CD4-positive, alpha-beta T cell (primary cell): ENCODE measurements at regions not wholly inside any gene's neighbourhood (a gene's known extent, or its start where the extent isn't known, plus 50 kb on each side); places are given as distances from the start of the nearest gene placed in this dataset.

Source experiments
- ATAC-seq: fragments of 200-7000 bp; cut with Tn5 transposase; one replicate; pipeline ENCODE4 v1.10.0; 2022; ENCODE audit warnings: mild to moderate bottlenecking; ENCODE audit not compliant: poor library complexity
- CTCF ChIA-PET: fragments of 350-600 bp; sonication (Branson Sonifier 250); formaldehyde crosslinking; loops from one replicate; lab custom pipeline; 2021; ENCODE audit warnings: antibody characterized with exemption, inconsistent platforms; lab: Charles Lee
- POLR2A ChIA-PET: fragments of 350-600 bp; sonication (Branson Sonifier 250); formaldehyde crosslinking; loops from one replicate; lab custom pipeline; 2021; ENCODE audit warnings: antibody characterized with exemption, inconsistent platforms; lab: Charles Lee
- DNase-seq, 14 experiments: peaks; one replicate each; pipeline ENCODE4 v3.0.0-alpha.2; 2013 to 2020; ENCODE audit warnings: mixed read lengths in 2 of 14
- H3K27ac ChIP-seq, 2 donors: one replicate each; pipeline versions ENCODE4 v1.5.1 to v1.7.0; 2013; ENCODE audit warnings: low read length in 2 of 2, low read depth in 1 of 2, mild to moderate bottlenecking in 1 of 2
- H3K27me3 ChIP-seq, 2 experiments: 1 replicate in 1 of 2; 2 replicates in 1 of 2; pipeline versions ENCODE4 v1.6.1 to v1.7.0; 2013; ENCODE audit warnings: low read length in 2 of 2, control low read depth in 1 of 2, mild to moderate bottlenecking in 1 of 2, moderate library complexity in 1 of 2; ENCODE audit not compliant: insufficient read depth in 2 of 2, control insufficient read depth in 1 of 2
- H3K36me3 ChIP-seq: one replicate; pipeline ENCODE4 v1.6.1; 2013; ENCODE audit warnings: low read length, control low read depth; ENCODE audit not compliant: insufficient read depth
- H3K4me1 ChIP-seq: one replicate; pipeline ENCODE4 v1.6.1; 2013; ENCODE audit warnings: low read length, control low read depth; ENCODE audit not compliant: insufficient read depth
- H3K4me3 ChIP-seq: one replicate; pipeline ENCODE4 v1.5.1; 2013; ENCODE audit warnings: mild to moderate bottlenecking, low read length, moderate library complexity
- H3K9me3 ChIP-seq, 2 experiments: 1 replicate in 1 of 2; 2 replicates in 1 of 2; pipeline versions ENCODE4 v1.6.1 to v1.7.0; 2013; ENCODE audit warnings: low read length in 2 of 2, mild to moderate bottlenecking in 2 of 2, control low read depth in 1 of 2, moderate library complexity in 1 of 2; ENCODE audit not compliant: control insufficient read depth in 1 of 2, insufficient read depth in 1 of 2
- H3K27ac Mint-ChIP-seq: one replicate; pipeline ENCODE4 v1.8.0; 2020; ENCODE audit warnings: mixed read lengths
- H3K27me3 Mint-ChIP-seq: one replicate; pipeline ENCODE4 v1.8.0; 2021; ENCODE audit warnings: mixed read lengths
- H3K36me3 Mint-ChIP-seq: one replicate; pipeline ENCODE4 v1.8.0; 2021; ENCODE audit warnings: low read depth, mixed read lengths
- H3K4me1 Mint-ChIP-seq: one replicate; pipeline ENCODE4 v1.8.0; 2021; ENCODE audit warnings: low read depth, mixed read lengths
- H3K4me3 Mint-ChIP-seq: one replicate; pipeline ENCODE4 v1.8.0; 2020; ENCODE audit warnings: mild to moderate bottlenecking, mixed read lengths
- H3K9me3 Mint-ChIP-seq: one replicate; pipeline ENCODE4 v1.8.0; 2020; ENCODE audit warnings: mixed read lengths
- intact Hi-C, 2 experiments: fragments of 100-400 bp; cut with DNase I in 1 of 2; cut with micrococcal nuclease in 1 of 2; formaldehyde crosslinking; loops; one replicate each; pipeline versions ENCODE4 v1.15.1 to v1.9.0; 2023 to 2025; cut with DNase I, micrococcal nuclease
- TF ChIP-seq, protein P1 (sequence below): fragments of 200-600 bp; IDR thresholded peaks from one replicate; pipeline ENCODE4 v1.8.0; 2022; ENCODE audit warnings: antibody characterized with exemption, mild to moderate bottlenecking

DNA sequence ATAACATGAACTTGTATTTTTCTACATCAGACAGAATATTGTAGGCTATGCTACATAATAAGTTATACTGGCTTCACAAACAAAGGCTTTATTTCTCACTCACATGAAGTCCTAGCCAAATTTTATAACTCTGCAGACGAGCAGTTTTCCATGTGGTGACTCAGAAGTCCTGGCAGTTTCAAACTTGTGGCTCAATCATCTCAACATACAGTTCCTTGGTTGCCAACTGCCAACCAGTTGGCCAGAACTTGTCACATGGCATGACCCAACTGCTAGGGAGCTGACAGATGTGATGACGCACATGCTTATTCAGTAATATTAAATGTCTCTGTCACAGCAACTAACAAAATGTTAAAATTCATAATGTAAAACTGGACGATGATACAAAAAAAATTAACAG lies 63.8 kb upstream of the ZC3H15 start:
- DNase-seq, result no peak
- intact Hi-C loops, result no loop called here
- H3K9me3 Mint-ChIP-seq, result no peaks in the 10 kb centered on the region
- peaks cover 15% of the 10 kb centered on the region for H3K36me3 Mint-ChIP-seq
- H3K4me1 ChIP-seq, result no peaks in the 10 kb centered on the region
- H3K27ac ChIP-seq, result no peak overlapping the region
- ChIA-PET POLR2A (no interaction called here), CTCF (no interaction called here)
- TF ChIP-seq, protein P1, sequence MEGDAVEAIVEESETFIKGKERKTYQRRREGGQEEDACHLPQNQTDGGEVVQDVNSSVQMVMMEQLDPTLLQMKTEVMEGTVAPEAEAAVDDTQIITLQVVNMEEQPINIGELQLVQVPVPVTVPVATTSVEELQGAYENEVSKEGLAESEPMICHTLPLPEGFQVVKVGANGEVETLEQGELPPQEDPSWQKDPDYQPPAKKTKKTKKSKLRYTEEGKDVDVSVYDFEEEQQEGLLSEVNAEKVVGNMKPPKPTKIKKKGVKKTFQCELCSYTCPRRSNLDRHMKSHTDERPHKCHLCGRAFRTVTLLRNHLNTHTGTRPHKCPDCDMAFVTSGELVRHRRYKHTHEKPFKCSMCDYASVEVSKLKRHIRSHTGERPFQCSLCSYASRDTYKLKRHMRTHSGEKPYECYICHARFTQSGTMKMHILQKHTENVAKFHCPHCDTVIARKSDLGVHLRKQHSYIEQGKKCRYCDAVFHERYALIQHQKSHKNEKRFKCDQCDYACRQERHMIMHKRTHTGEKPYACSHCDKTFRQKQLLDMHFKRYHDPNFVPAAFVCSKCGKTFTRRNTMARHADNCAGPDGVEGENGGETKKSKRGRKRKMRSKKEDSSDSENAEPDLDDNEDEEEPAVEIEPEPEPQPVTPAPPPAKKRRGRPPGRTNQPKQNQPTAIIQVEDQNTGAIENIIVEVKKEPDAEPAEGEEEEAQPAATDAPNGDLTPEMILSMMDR, result no peak
- H3K27me3 ChIP-seq, result no peaks in the 10 kb centered on the region
- no peak overlapping the region for H3K4me3 Mint-ChIP-seq
- H3K4me1 Mint-ChIP-seq, result peaks cover 21% of the 10 kb centered on the region
- H3K4me3 ChIP-seq, result no peak overlapping the region
- ATAC-seq, result no peak
- H3K27ac Mint-ChIP-seq, result no peak overlapping the region
- no peaks in the 10 kb centered on the region for H3K9me3 ChIP-seq
- no peaks in the 10 kb centered on the region for H3K36me3 ChIP-seq
- no peaks in the 10 kb centered on the region for H3K27me3 Mint-ChIP-seq

DNA sequence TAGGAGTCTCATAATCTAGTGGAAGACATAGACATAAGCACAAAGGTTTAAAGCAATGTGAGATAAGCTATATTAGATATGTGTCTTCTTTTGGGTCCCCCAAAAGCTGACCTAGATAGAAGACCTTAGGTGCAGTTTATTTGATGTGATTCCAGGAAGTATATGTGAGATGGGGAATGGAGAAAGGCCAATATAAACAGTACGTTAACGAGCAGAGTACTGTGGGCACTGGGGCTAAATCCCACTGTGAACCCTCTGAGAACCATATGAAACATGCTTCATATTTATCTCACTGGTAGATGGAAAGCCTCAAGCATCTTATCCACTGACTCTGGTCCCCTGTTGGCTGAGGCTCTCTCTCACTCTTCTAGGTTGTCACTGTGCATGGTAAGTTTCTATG lies 62.6 kb upstream of the ZC3H15 start:
- no peaks in the 10 kb centered on the region for H3K9me3 Mint-ChIP-seq
- CTCF ChIA-PET, result no interaction called here
- ATAC-seq (no peak), DNase-seq (no peak)
- no peak overlapping the region for H3K4me3 ChIP-seq
- no peaks in the 10 kb centered on the region for H3K27me3 ChIP-seq
- peaks cover 4% of the 10 kb centered on the region for H3K36me3 Mint-ChIP-seq
- no peak overlapping the region for H3K4me3 Mint-ChIP-seq
- H3K9me3 ChIP-seq, result no peaks in the 10 kb centered on the region
- no peak overlapping the region for H3K27ac ChIP-seq
- intact Hi-C loops, result no loop called here
- POLR2A ChIA-PET, result no interaction called here
- TF ChIP-seq, protein P1, result no peak
- H3K27me3 Mint-ChIP-seq, result no peaks in the 10 kb centered on the region
- no peak overlapping the region for H3K27ac Mint-ChIP-seq
- H3K36me3 ChIP-seq, result no peaks in the 10 kb centered on the region
- H3K4me1 Mint-ChIP-seq, result peaks cover 27% of the 10 kb centered on the region
- no peaks in the 10 kb centered on the region for H3K4me1 ChIP-seq

DNA sequence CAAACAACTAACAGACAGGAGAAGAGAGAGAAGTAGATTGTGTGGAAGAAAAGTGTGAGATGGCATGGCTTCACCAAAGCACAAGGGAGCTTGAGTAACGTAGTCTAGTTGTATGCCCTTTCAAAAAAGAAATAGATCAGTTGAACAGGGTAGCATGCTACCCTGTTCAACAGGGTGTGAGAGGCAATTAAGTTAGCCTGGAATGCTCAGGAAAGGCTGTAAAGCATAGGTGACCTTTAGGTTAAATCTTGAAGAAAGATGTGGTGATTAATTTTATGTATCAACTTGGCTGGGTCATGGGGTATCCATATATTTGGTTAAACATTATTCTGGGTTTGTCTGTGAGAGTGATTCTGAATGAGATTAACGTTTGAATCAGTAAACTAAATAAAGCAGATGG lies 61.8 kb upstream of the ZC3H15 start:
- H3K9me3 ChIP-seq, result no peaks in the 10 kb centered on the region
- no peaks in the 10 kb centered on the region for H3K27me3 ChIP-seq
- no peaks in the 10 kb centered on the region for H3K4me1 ChIP-seq
- Mint-ChIP-seq H3K36me3 (no peaks in the 10 kb centered on the region), H3K27me3 (no peaks in the 10 kb centered on the region), H3K9me3 (no peaks in the 10 kb centered on the region), H3K4me3 (no peak overlapping the region), H3K4me1 (peaks cover 27% of the 10 kb centered on the region), H3K27ac (no peak overlapping the region)
- no peak overlapping the region for H3K4me3 ChIP-seq
- ChIA-PET POLR2A (no interaction called here), CTCF (no interaction called here)
- intact Hi-C loops, result no loop called here
- TF ChIP-seq, protein P1, result no peak
- no peak overlapping the region for H3K27ac ChIP-seq
- no peak for DNase-seq
- H3K36me3 ChIP-seq, result no peaks in the 10 kb centered on the region
- no peak for ATAC-seq
